ENCODE measurements at regions not wholly inside any gene's neighbourhood (a gene's known extent, or its start where the extent isn't known, plus 50 kb on each side); places are given as distances from the start of the nearest gene placed in this dataset.
"Not testable (repeated sequence)": the region's sequence is repeated elsewhere in the genome, so short reads cannot be mapped to it uniquely, and the experiment has no call there.

GRCh38 chr4:108415389-108415788 lies 205.0 kb upstream of the RPL34 start:
- intact Hi-C loops (cut with micrococcal nuclease): no loop called here
- 95% methylated on average over 6 of the region's 7 CpGs for WGBS (ENCODE audit: insufficient coverage)

GRCh38 chr4:108411836-108412235 lies 208.5 kb upstream of the RPL34 start:
- Mint-ChIP-seq H3K4me1 (no peaks in the 10 kb centered on the region), H3K27ac (no peak overlapping the region), H3K27me3 (ENCODE audit: low read depth in 3 of 3) (peaks cover 0 to 3% (median 2%) of the 10 kb centered on the region in 3 donors), H3K4me3 (no peak overlapping the region), H3K36me3 (no peaks in the 10 kb centered on the region), H3K9me3 (peaks cover 0 to 4% (median 2%) of the 10 kb centered on the region in 7 donors)
- Histone ChIP-seq H3K36me3 (replicated peaks in 1 of 2; ENCODE audit: control insufficient read depth in 1 of 2, insufficient read depth in 2 of 2, low read length in 2 of 2) (no peaks in the 10 kb centered on the region), H3K4me2 (replicated peaks; ENCODE audit: extremely low read depth, low read length, poor library complexity, severe bottlenecking) (no peak overlapping the region), H3K27me3 (ENCODE audit: control insufficient read depth in 2 of 2, insufficient read depth in 2 of 2, low read length in 2 of 2) (no peaks in the 10 kb centered on the region), H3K9me3 (replicated peaks in 1 of 2; ENCODE audit: control insufficient read depth in 1 of 2, insufficient read depth in 1 of 2, low read length in 2 of 2) (peaks cover 0 to 4% of the 10 kb centered on the region in 2 donors), H3K4me1 (ENCODE audit: control insufficient read depth in 1 of 2, insufficient read depth in 2 of 2, low read length in 2 of 2) (no peaks in the 10 kb centered on the region), H3K79me2 (ENCODE audit: insufficient read depth, low read length) (no peaks in the 10 kb centered on the region), H3K4me3 (replicated peaks in 1 of 3; ENCODE audit: low read depth in 2 of 3, low read length in 3 of 3) (no peak overlapping the region), H4K20me1 (ENCODE audit: insufficient read depth, low read length) (no peaks in the 10 kb centered on the region), H2AFZ (ENCODE audit: insufficient read depth, low read depth, low read length, poor library complexity, severe bottlenecking) (no peak overlapping the region), H3K27ac (ENCODE audit: low read depth in 1 of 2, low read length in 2 of 2) (no peak overlapping the region), H3K9ac (ENCODE audit: insufficient read depth, low read length, poor library complexity, severe bottlenecking) (no peak overlapping the region)
- DNase-seq: no peak
- 94% methylated on average over 2 of the region's 2 CpGs for WGBS (ENCODE audit: insufficient coverage)
- intact Hi-C loops (cut with micrococcal nuclease): no loop called here
- TF ChIP-seq CTCF (IDR thresholded peaks at IDR 0.05): no peak

More at GRCh38 chr4:108415389-108415788, 205.0 kb upstream of the RPL34 start:
- Mint-ChIP-seq H3K27me3 (ENCODE audit: low read depth in 3 of 3) (peaks cover 1 to 5% (median 2%) of the 10 kb centered on the region in 3 donors), H3K9me3 (peaks cover 0 to 6% (median 4%) of the 10 kb centered on the region in 7 donors), H3K27ac (peak overlapping the region in 1 of 7 donors; percentile 50), H3K36me3 (no peaks in the 10 kb centered on the region), H3K4me1 (no peaks in the 10 kb centered on the region), H3K4me3 (no peak overlapping the region)
- no peak for TF ChIP-seq CTCF (IDR thresholded peaks at IDR 0.05)
- no peak overlapping the region for H3K27ac ChIP-seq (ENCODE audit: low read depth in 1 of 2, low read length in 2 of 2)
- H2AFZ ChIP-seq (ENCODE audit: insufficient read depth, low read depth, low read length, poor library complexity, severe bottlenecking): no peak overlapping the region
- H3K9ac ChIP-seq (ENCODE audit: insufficient read depth, low read length, poor library complexity, severe bottlenecking): no peak overlapping the region
- no peak overlapping the region for H3K4me3 ChIP-seq (replicated peaks in 1 of 3; ENCODE audit: low read depth in 2 of 3, low read length in 3 of 3)
- H3K9me3 ChIP-seq (replicated peaks in 1 of 2; ENCODE audit: control insufficient read depth in 1 of 2, insufficient read depth in 1 of 2, low read length in 2 of 2): peaks cover 0 to 4% of the 10 kb centered on the region in 2 donors
- no peak for DNase-seq
- no peaks in the 10 kb centered on the region for H3K36me3 ChIP-seq (replicated peaks in 1 of 2; ENCODE audit: control insufficient read depth in 1 of 2, insufficient read depth in 2 of 2, low read length in 2 of 2)
- H3K27me3 ChIP-seq (ENCODE audit: control insufficient read depth in 2 of 2, insufficient read depth in 2 of 2, low read length in 2 of 2): no peaks in the 10 kb centered on the region
- no peak overlapping the region for H3K4me2 ChIP-seq (replicated peaks; ENCODE audit: extremely low read depth, low read length, poor library complexity, severe bottlenecking)
- no peaks in the 10 kb centered on the region for H3K79me2 ChIP-seq (ENCODE audit: insufficient read depth, low read length)
- no peaks in the 10 kb centered on the region for H3K4me1 ChIP-seq (ENCODE audit: control insufficient read depth in 1 of 2, insufficient read depth in 2 of 2, low read length in 2 of 2)
- H4K20me1 ChIP-seq (ENCODE audit: insufficient read depth, low read length): no peaks in the 10 kb centered on the region

GRCh38 chr4:108409691-108410090 lies 210.7 kb upstream of the RPL34 start:
- H3K9ac ChIP-seq (ENCODE audit: insufficient read depth, low read length, poor library complexity, severe bottlenecking); H3K4me1 Mint-ChIP-seq: not testable (repeated sequence)
- no CpG with 5 or more reads among the region's 36 CpGs for WGBS (ENCODE audit: insufficient coverage)

More at GRCh38 chr4:108409691-108410090, 210.7 kb upstream of the RPL34 start:
- H3K9me3 Mint-ChIP-seq; H3K4me3 ChIP-seq (replicated peaks in 1 of 3; ENCODE audit: low read depth in 2 of 3, low read length in 3 of 3); H3K27me3 ChIP-seq (ENCODE audit: control insufficient read depth in 2 of 2, insufficient read depth in 2 of 2, low read length in 2 of 2); H4K20me1 ChIP-seq (ENCODE audit: insufficient read depth, low read length); H3K27ac Mint-ChIP-seq; H3K4me3 Mint-ChIP-seq; H3K27me3 Mint-ChIP-seq (ENCODE audit: low read depth in 3 of 3); intact Hi-C loops (cut with micrococcal nuclease); H2AFZ ChIP-seq (ENCODE audit: insufficient read depth, low read depth, low read length, poor library complexity, severe bottlenecking); DNase-seq; H3K9me3 ChIP-seq (replicated peaks in 1 of 2; ENCODE audit: control insufficient read depth in 1 of 2, insufficient read depth in 1 of 2, low read length in 2 of 2); H3K79me2 ChIP-seq (ENCODE audit: insufficient read depth, low read length); H3K27ac ChIP-seq (ENCODE audit: low read depth in 1 of 2, low read length in 2 of 2); H3K36me3 Mint-ChIP-seq; H3K4me1 ChIP-seq (ENCODE audit: control insufficient read depth in 1 of 2, insufficient read depth in 2 of 2, low read length in 2 of 2); H3K4me2 ChIP-seq (replicated peaks; ENCODE audit: extremely low read depth, low read length, poor library complexity, severe bottlenecking); H3K36me3 ChIP-seq (replicated peaks in 1 of 2; ENCODE audit: control insufficient read depth in 1 of 2, insufficient read depth in 2 of 2, low read length in 2 of 2): not testable (repeated sequence)
